BE2C (cell line): ENCODE measurements at regions not wholly inside any gene's neighbourhood (a gene's known extent, or its start where the extent isn't known, plus 50 kb on each side); places are given as distances from the start of the nearest gene placed in this dataset.

Experiments
- DNase-seq: peaks from one replicate; pipeline ENCODE4 v3.0.0-alpha.2; 2020
- H3K27me3 ChIP-seq: fragments of 250-450 bp; sonication (Bioruptor Pico); 2 replicates; pipeline ENCODE4 v1.5.1; 2020; ENCODE audit warnings: mild to moderate bottlenecking
- H3K36me3 ChIP-seq: fragments of 250-450 bp; sonication (Bioruptor Pico); 2 replicates; pipeline ENCODE4 v1.5.1; 2020; ENCODE audit warnings: mild to moderate bottlenecking
- H3K4me1 ChIP-seq: fragments of 250-450 bp; sonication (Bioruptor Pico); 2 replicates; pipeline ENCODE4 v1.5.1; 2020
- H3K4me3 ChIP-seq: 2 replicates; pipeline ENCODE4 v1.5.1; 2011; ENCODE audit warnings: low read depth, low read length
- H3K9me3 ChIP-seq: fragments of 250-450 bp; sonication (Bioruptor Pico); 2 replicates; pipeline ENCODE4 v1.5.1; 2020
- TF ChIP-seq, protein P1 (sequence below): IDR thresholded peaks from 2 replicates; pipeline ENCODE4 v1.5.1; 2012; ENCODE audit warnings: mild to moderate bottlenecking, low read depth, low read length

DNA sequence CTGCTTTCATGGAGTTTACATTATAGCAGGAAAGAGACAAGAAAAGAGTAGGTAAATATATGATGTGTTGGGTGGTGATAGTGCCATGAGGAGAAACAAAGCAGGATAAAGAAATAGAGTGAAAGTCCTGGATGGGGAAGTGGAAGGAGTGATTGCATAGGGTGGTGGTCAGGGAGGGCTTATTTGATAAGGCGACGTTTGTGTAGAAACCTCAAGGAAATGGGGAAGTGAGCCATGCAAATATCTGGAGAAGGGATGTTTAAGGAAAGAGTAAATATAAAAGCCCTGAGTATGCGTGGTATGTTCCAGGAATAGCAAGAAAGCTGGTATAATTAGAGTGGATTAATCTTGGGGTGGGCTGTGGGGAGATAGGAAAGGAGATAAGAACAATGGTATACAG is 134.7 kb upstream of the SV2C start:
- no peak for DNase-seq
- Histone ChIP-seq H3K4me3 (no peak overlapping the region), H3K27me3 (no peaks in the 10 kb centered on the region), H3K36me3 (no peaks in the 10 kb centered on the region), H3K9me3 (no peaks in the 10 kb centered on the region), H3K4me1 (no peaks in the 10 kb centered on the region)
- TF ChIP-seq, protein P1, sequence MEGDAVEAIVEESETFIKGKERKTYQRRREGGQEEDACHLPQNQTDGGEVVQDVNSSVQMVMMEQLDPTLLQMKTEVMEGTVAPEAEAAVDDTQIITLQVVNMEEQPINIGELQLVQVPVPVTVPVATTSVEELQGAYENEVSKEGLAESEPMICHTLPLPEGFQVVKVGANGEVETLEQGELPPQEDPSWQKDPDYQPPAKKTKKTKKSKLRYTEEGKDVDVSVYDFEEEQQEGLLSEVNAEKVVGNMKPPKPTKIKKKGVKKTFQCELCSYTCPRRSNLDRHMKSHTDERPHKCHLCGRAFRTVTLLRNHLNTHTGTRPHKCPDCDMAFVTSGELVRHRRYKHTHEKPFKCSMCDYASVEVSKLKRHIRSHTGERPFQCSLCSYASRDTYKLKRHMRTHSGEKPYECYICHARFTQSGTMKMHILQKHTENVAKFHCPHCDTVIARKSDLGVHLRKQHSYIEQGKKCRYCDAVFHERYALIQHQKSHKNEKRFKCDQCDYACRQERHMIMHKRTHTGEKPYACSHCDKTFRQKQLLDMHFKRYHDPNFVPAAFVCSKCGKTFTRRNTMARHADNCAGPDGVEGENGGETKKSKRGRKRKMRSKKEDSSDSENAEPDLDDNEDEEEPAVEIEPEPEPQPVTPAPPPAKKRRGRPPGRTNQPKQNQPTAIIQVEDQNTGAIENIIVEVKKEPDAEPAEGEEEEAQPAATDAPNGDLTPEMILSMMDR = no peak

DNA sequence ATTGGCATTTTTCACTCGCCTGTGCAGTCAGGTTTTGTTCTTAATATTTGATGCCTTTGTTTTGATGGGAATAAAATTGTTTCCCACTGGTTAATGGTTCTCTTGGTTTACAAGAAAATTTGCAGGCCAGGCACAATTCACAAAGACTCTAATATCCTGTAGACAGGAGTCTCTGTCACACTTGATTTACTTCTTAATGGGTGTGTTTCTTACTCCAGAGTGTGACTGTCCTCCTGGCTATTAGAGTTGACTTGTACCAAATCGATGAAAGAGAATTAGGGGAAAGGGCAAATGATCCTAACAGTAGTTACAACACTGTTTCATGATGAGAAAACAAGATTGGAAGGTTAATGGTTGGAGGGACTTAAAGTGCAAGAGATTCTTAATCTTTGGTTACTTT is 142.8 kb upstream of the SV2C start:
- Histone ChIP-seq H3K27me3 (no peaks in the 10 kb centered on the region), H3K36me3 (no peaks in the 10 kb centered on the region), H3K4me1 (no peaks in the 10 kb centered on the region), H3K4me3 (no peak overlapping the region), H3K9me3 (no peaks in the 10 kb centered on the region)
- DNase-seq = no peak
- TF ChIP-seq, protein P1 = no peak

DNA sequence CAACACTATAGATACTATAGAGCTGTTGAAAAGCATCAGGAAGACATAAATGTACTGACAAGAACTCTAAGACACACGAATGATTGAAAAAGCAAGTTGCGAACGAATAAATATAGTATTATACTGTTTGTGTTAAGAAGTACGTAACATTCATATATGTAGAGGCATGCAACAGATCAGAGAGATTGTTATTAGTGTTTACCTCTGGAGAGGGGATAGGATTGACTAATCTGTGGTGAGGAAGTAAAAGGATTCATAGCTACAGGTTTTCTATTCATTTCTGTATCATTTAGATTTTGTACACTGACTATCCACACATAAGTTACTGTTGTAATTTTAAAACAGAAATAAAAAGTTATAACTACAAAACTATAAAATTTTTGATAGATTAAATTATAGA is 147.6 kb upstream of the SV2C start:
- Histone ChIP-seq H3K27me3 (peaks cover 5% of the 10 kb centered on the region; the same call in 1 of the 2 replicates), H3K9me3 (no peaks in the 10 kb centered on the region), H3K36me3 (no peaks in the 10 kb centered on the region), H3K4me3 (no peak overlapping the region), H3K4me1 (no peaks in the 10 kb centered on the region)
- TF ChIP-seq, protein P1 = no peak
- DNase-seq = no peak

DNA sequence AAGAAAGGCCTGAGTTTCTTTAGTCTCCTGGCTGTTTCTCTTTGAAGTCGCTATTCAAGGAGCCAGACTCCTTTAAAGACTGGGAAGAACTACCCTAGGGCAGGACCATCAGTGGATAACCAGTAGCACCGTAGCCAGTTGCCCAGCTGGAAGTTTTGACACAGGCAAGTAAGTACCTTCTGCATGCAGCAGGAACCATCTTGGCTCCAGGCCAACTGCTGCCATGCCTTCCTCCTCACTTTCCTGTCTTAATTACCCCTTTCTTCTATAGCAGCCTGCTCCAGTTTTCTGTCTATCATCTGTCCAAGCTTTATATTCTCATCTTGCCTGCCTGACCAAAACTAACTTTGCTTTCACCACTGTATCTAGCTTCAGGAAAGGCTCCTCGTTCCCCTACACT is 149.7 kb upstream of the SV2C start:
- DNase-seq = peak; percentile 26
- H3K36me3 ChIP-seq = no peaks in the 10 kb centered on the region
- H3K4me3 ChIP-seq = no peak overlapping the region
- no peaks in the 10 kb centered on the region for H3K9me3 ChIP-seq
- TF ChIP-seq, protein P1 = no peak
- H3K27me3 ChIP-seq = peaks cover 8% of the 10 kb centered on the region; the same call in 1 of the 2 replicates
- no peaks in the 10 kb centered on the region for H3K4me1 ChIP-seq

DNA sequence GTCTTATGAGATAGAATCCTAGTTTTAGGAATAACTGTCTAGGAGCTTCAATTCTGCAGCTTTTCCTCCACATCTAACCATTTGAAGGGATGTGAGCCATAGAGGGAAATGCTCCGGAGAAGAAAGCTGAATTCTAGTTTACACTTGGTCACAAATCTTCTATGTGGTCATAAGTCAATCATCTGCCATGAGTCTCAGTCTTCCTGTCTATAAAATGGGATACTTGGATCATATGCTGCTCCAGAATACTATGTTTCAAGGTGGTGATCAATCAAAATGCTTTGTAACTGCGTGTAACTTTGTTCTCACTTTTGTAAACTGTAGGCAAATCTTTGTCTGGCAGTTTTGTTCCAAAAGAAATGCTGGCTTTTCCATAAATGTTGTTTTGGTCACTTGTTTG is 152.0 kb upstream of the SV2C start:
- Histone ChIP-seq H3K27me3 (peaks cover 8% of the 10 kb centered on the region; the same call in 1 of the 2 replicates), H3K9me3 (no peaks in the 10 kb centered on the region), H3K36me3 (no peaks in the 10 kb centered on the region), H3K4me3 (no peak overlapping the region), H3K4me1 (no peaks in the 10 kb centered on the region)
- TF ChIP-seq, protein P1 = no peak
- no peak for DNase-seq

DNA sequence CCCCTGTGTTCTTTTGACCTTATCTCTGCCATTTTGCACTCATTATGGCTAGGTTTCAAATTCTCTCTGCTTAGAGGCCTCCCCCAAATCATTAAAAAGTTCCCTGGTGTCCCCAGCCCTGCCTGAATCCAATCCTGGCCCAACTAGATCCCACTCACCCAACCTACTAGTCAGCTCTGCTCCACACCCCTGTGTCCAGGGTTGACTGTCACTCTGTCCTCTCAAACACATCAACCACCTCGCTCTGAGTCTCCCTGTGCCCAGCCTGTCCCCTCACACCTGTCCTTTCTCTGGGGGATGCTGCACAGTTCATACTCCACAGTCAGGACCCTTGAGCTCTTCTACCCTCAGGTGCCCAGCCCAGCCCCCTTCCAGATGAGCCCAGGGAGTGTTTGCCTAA is 154.2 kb upstream of the SV2C start:
- TF ChIP-seq, protein P1 = no peak
- Histone ChIP-seq H3K36me3 (no peaks in the 10 kb centered on the region), H3K4me1 (no peaks in the 10 kb centered on the region), H3K4me3 (no peak overlapping the region), H3K9me3 (no peaks in the 10 kb centered on the region), H3K27me3 (peaks cover 8% of the 10 kb centered on the region; the same call in 1 of the 2 replicates)
- DNase-seq = no peak
